Sigmoid colon (tissue), 6 donors: ENCODE measurements at regions not wholly inside any gene's neighbourhood (a gene's known extent, or its start where the extent isn't known, plus 50 kb on each side); places are given as distances from the start of the nearest gene placed in this dataset.

Experiments
- DNase-seq: peaks from one replicate; pipeline ENCODE4 v3.0.0-alpha.2; 2019
- H3K27ac ChIP-seq, 4 donors: fragments of 200-600 bp; sonication (generic); one replicate each; pipeline ENCODE4 v1.5.1; 2016 to 2019; ENCODE audit warnings: mild to moderate bottlenecking in 1 of 4
- H3K27me3 ChIP-seq, 3 donors: fragments of 200-600 bp; sonication (generic); one replicate each; pipeline ENCODE4 v1.5.1; 2019; ENCODE audit warnings: mild to moderate bottlenecking in 1 of 3
- H3K36me3 ChIP-seq, 4 donors: fragments of 200-600 bp; sonication (generic); one replicate each; pipeline ENCODE4 v1.5.1; 2016 to 2019
- H3K4me1 ChIP-seq, 4 donors: fragments of 200-600 bp; sonication (generic); one replicate each; pipeline ENCODE4 v1.5.1; 2017 to 2019
- H3K4me3 ChIP-seq, 4 donors: fragments of 200-600 bp; sonication (generic); one replicate each; pipeline ENCODE4 v1.5.1; 2017 to 2019; ENCODE audit warnings: mild to moderate bottlenecking in 2 of 4, moderate library complexity in 1 of 4
- H3K9me3 ChIP-seq, 4 donors: fragments of 200-600 bp in 3 of 4; sonication (generic) in 3 of 4; one replicate each; pipeline versions ENCODE4 v1.5.1 to v1.6.1; 2013 to 2019
- CTCF ChIP-seq, 4 experiments: fragments of 450-650 bp in 3 of 4; fragments of 200-600 bp in 1 of 4; IDR thresholded peaks; one replicate each; pipeline ENCODE4 v1.5.1; 2016 to 2019; ENCODE audit warnings: antibody characterized with exemption in 4 of 4, mild to moderate bottlenecking in 3 of 4, moderate library complexity in 2 of 4
- EP300 ChIP-seq, 4 donors: sonication (generic); formaldehyde crosslinking; IDR thresholded peaks; one replicate each; pipeline ENCODE4 v1.6.1; 2017; ENCODE audit warnings: antibody characterized with exemption in 4 of 4
- POLR2A ChIP-seq, 2 donors: fragments of 450-650 bp; IDR thresholded peaks; one replicate each; pipeline ENCODE4 v1.6.1; 2016; ENCODE audit warnings: antibody characterized with exemption in 2 of 2, mild to moderate bottlenecking in 2 of 2, moderate library complexity in 2 of 2
- POLR2AphosphoS5 ChIP-seq, 4 donors: sonication (generic); formaldehyde crosslinking; IDR thresholded peaks; one replicate each; pipeline ENCODE4 v1.6.1; 2017; ENCODE audit warnings: antibody characterized with exemption in 4 of 4
- WGBS, 2 donors: extraction: QIAGEN DNeasy Blood & Tissue Kit; methylation state at CpG; one replicate each; pipeline ENCODE4 v1.1.7; 2013; 5-methylcytosine and 5-hydroxymethylcytosine counted together
- intact Hi-C: fragments of 100-400 bp; cut with DNase I; formaldehyde crosslinking; loops from one replicate; pipeline ENCODE4 v1.15.1; 2023
- donor health status: healthy with polysubstance abuse.
- donor health status: healthy.

DNA sequence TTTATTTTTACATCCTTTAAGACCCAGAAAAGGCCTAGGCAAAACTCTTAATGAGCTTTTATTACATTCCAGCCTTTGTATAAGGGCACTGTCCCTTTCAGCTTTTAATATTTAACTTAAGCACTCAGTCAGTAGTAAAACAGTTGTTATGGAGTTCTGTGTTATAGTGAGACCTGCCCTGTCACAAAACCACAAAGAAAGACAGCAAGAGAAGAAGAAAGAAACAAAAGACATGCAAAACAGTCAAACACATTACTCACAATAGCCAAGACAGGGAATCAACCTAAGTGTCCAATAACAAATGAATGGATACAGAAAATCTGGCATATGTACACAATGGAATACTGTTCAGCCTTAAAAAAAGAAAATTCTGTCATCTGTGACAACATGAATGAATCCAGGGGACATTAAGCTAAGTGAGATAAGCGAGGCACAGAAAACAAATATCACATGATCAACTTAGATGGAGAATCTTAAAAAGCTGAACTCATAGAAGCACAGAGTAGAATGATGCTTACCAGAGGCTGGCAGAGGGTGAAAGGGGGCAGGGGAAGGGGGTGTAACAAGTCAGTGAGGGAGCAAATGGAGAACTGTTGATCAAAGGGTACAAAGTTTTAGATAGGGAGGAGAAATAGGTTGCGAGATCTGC is 63.8 kb upstream of the CCNG1 start:
- WGBS, 2 donors = 12 to 55% methylated on average over 2 of the region's 2 CpGs
- Histone ChIP-seq H3K4me3 (no peak overlapping the region), H3K27me3 (no peaks in the 10 kb centered on the region), H3K36me3 (no peaks in the 10 kb centered on the region), H3K9me3 (no peaks in the 10 kb centered on the region), H3K27ac (no peak overlapping the region), H3K4me1 (no peaks in the 10 kb centered on the region)
- intact Hi-C loops = no loop called here
- DNase-seq = no peak
- TF ChIP-seq POLR2A (IDR thresholded peaks at IDR 0.05) (no peak), EP300 (IDR thresholded peaks at IDR 0.05) (no peak), CTCF (IDR thresholded peaks at IDR 0.05) (no peak), POLR2AphosphoS5 (IDR thresholded peaks at IDR 0.05) (no peak)

DNA sequence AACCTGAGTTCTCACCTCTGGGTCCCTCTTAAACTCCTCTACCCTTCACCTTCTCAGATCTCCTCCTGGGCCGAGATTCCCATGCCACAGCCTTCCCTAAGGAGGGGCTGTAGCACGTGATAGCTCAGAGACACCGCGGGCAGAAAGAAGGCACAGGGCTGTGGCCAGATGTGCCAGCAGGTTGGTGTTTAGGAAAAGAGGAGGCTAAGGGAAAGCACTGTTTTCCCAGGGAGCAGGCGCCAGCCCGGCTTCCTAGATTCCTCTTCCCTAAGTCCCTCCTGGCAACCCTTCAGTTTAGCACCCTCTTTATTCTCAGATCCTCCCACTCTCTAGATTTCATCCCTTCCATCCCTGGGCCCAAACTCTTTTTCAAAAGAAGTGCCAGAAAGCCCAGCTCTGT is 59.4 kb upstream of the CCNG1 start:
- Histone ChIP-seq H3K9me3 (no peaks in the 10 kb centered on the region), H3K27me3 (no peaks in the 10 kb centered on the region), H3K27ac (no peak overlapping the region), H3K4me3 (no peak overlapping the region), H3K36me3 (no peaks in the 10 kb centered on the region), H3K4me1 (no peaks in the 10 kb centered on the region)
- WGBS, 2 donors = 87 to 88% methylated on average over 6 of the region's 6 CpGs
- no peak for TF ChIP-seq POLR2A (IDR thresholded peaks at IDR 0.05)
- no peak for TF ChIP-seq POLR2AphosphoS5 (IDR thresholded peaks at IDR 0.05)
- no peak for TF ChIP-seq CTCF (IDR thresholded peaks at IDR 0.05)
- TF ChIP-seq EP300 (IDR thresholded peaks at IDR 0.05) = no peak
- DNase-seq = no peak
- intact Hi-C loops = no loop called here

DNA sequence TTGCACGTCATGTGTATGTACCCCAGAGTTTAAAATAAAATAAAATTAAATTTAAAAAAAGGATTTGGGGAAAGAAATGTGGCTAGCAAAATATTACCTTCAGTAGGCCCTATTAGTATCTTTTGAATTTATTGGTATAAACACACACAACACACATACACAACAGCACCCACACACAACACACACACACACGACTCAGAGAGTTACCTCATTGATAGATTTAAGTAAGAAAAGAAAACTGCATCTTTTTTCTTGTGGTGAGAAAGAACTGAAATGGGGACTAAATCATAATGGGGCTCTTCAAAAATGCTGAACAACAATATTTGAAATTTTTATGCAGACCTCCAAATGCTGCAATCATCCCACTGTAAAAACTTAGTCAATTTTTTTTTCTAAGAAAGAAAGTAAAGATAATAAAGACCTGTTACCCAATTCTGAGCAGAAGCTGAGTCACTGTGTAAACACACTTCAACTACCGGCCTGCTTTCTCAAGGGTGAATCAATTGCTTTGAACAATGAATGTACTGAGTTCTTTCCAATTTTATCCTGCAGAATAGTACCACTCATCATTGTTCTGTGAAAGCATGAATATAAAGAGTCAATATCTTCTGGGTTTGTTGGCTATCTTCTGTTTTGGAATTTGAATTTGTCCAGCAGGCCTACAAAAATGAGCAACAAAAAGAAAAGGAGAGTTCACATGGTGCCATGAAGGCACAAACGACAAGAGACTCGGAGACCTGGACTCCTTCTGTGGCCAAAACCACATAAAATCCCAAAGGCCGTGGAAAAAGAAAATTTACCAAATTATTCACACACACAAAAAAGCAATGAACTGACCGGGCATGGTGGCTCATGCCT is 57.9 kb upstream of the CCNG1 start:
- no peak overlapping the region for H3K4me3 ChIP-seq
- TF ChIP-seq EP300 (IDR thresholded peaks at IDR 0.05) (no peak), POLR2AphosphoS5 (IDR thresholded peaks at IDR 0.05) (no peak), POLR2A (IDR thresholded peaks at IDR 0.05) (no peak), CTCF (IDR thresholded peaks at IDR 0.05) (no peak)
- intact Hi-C loops = no loop called here
- DNase-seq = no peak
- no peaks in the 10 kb centered on the region for H3K27me3 ChIP-seq
- WGBS, 2 donors = 44 to 72% methylated on average over 7 of the region's 7 CpGs
- H3K9me3 ChIP-seq = no peaks in the 10 kb centered on the region
- no peak overlapping the region for H3K27ac ChIP-seq
- no peaks in the 10 kb centered on the region for H3K36me3 ChIP-seq
- no peaks in the 10 kb centered on the region for H3K4me1 ChIP-seq

DNA sequence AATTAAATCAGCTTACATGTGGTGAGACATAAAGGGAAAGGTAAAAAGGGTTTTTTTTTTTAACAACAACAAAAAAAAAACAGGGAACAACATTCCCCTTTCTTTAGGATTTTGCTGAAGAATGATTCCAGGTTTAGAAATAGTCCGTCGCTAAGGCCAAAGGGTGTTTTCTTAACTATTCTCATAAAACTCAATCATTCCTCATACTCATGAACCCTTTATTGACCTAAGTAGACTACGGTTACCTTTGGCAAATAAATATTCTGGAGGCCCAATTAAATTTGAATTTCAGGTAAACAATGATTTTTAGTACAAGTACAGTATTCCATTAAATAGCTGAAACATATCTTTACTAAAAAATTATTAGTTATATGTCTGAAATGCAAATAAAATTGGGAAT is 55.6 kb upstream of the CCNG1 start:
- H3K27ac ChIP-seq = no peak overlapping the region
- TF ChIP-seq POLR2A (IDR thresholded peaks at IDR 0.05) (no peak), POLR2AphosphoS5 (IDR thresholded peaks at IDR 0.05) (no peak), EP300 (IDR thresholded peaks at IDR 0.05) (no peak)
- no peaks in the 10 kb centered on the region for H3K4me1 ChIP-seq
- no peak overlapping the region for H3K4me3 ChIP-seq
- no peaks in the 10 kb centered on the region for H3K36me3 ChIP-seq
- no peak for DNase-seq
- intact Hi-C loops = no loop called here
- H3K27me3 ChIP-seq = no peaks in the 10 kb centered on the region
- 19 to 59% methylated on average over 3 of the region's 3 CpGs for WGBS, 2 donors
- no peaks in the 10 kb centered on the region for H3K9me3 ChIP-seq

DNA sequence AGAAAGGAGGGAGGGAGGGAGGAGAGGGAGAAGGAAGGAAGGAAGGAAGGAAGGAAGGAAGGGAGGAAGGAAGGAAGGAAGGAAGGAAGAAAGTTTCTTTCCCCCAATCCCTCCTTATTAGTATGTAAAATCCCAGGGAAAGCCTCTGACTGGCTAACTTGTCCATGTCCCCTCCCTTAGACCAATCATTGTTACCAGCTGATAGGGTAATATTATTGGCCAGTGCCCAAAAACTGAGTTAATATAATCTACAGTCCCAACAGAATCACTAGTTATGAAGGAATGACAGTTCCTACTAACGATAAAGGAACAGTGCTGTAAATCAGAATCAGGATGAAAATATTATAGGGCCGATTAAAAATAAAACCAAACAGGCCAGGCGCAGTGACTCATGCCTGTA is 53.6 kb upstream of the CCNG1 start:
- TF ChIP-seq POLR2AphosphoS5 (IDR thresholded peaks at IDR 0.05) = no peak
- TF ChIP-seq POLR2A (IDR thresholded peaks at IDR 0.05) = no peak
- TF ChIP-seq EP300 (IDR thresholded peaks at IDR 0.05) = no peak
- TF ChIP-seq CTCF (IDR thresholded peaks at IDR 0.05) = no peak
- intact Hi-C loops = no loop called here
- DNase-seq = no peak
- Histone ChIP-seq H3K27ac (no peak overlapping the region), H3K9me3 (no peaks in the 10 kb centered on the region), H3K4me1 (no peaks in the 10 kb centered on the region), H3K4me3 (no peak overlapping the region), H3K36me3 (no peaks in the 10 kb centered on the region), H3K27me3 (no peaks in the 10 kb centered on the region)
- 42 to 90% methylated on average over 3 of the region's 3 CpGs for WGBS, 2 donors
